ENCODE measurements at regions not wholly inside any gene's neighbourhood (a gene's known extent, or its start where the extent isn't known, plus 50 kb on each side); places are given as distances from the start of the nearest gene placed in this dataset.

DNA sequence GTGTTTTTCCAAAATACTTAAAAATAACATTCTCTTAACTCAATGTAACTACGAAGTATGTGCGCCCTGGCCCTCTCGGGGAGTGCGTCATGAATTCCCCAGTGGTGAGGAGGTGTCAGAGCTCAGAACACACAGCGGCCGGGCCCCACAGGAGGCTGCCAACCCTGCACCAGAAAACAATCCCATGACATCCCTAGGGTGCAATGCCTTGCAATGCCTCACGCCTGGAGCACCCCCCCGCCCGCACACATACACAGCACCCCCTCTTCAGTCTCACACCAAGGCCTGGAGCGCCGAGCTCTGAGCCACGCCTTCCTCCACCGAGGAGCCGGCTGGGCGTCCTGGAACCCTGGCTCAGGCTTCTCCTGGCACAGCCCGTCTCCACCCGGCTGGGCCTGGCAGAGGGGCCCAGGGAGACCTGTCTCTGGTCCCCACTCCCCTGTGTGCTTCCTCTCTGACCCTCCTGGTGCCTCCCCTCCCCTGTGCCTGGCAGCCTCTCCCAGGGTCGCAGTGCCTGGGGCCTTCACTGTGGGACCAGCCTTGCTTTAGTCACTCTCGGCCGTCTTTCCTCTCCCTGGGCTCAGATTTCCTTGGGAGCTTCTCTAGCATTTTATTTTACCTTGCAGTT lies 108.2 kb upstream of the ADRA2C start:
- TF ChIP-seq EZH2 (IDR thresholded peaks at IDR 0.05; ENCODE audit: insufficient read depth, poor library complexity, severe bottlenecking) (no peak), EZH2phosphoT487 (IDR thresholded peaks at IDR 0.05; ENCODE audit: insufficient read depth, low read depth) (no peak)
- in situ Hi-C loops (cut with MboI): no loop called here
- Histone ChIP-seq H3K36me3 (ENCODE audit: low read depth) (no peaks in the 10 kb centered on the region), H3K79me2 (ENCODE audit: insufficient read depth) (no peaks in the 10 kb centered on the region), H3K9me2 (ENCODE audit: insufficient read depth) (no peaks in the 10 kb centered on the region), H3K4me2 (ENCODE audit: unreplicated experiment) (no peak overlapping the region), H3K9me3 (ENCODE audit: low read depth) (no peaks in the 10 kb centered on the region), H3K4me3 (no peak overlapping the region), H3K27ac (peak overlapping the region; percentile 33), H2AFZ (no peak overlapping the region), H3K9ac (0 out of 2 replicates have a peak overlapping the region, but pooled peaks have one; percentile 13), H3F3A (ENCODE audit: insufficient read depth) (no peaks in the 10 kb centered on the region), H3K27me3 (replicated peaks; ENCODE audit: insufficient read depth) (peaks cover 25% of the 10 kb centered on the region), H3K4me1 (ENCODE audit: insufficient read depth) (no peaks in the 10 kb centered on the region), H4K20me1 (ENCODE audit: insufficient read depth) (no peaks in the 10 kb centered on the region)
- 51 to 57% methylated on average over 17 to 20 of the region's 20 CpGs for WGBS, 2 experiments (ENCODE audit: low coverage in 1 of 2, low lambda C conversion rate in 2 of 2, missing lambda C conversion rate in 2 of 2)
- DNase-seq: peak; percentile 58

GRCh38 chr4:3656416-3657356 lies 109.5 kb upstream of the ADRA2C start:
- peaks cover 33% of the 10 kb centered on the region for H3K27me3 ChIP-seq (replicated peaks; ENCODE audit: insufficient read depth)
- no peaks in the 10 kb centered on the region for H3K4me1 ChIP-seq (ENCODE audit: insufficient read depth)
- no peak overlapping the region for H3K9ac ChIP-seq
- 59 to 65% methylated on average over 22 to 24 of the region's 24 CpGs for WGBS, 2 experiments (ENCODE audit: low coverage in 1 of 2, low lambda C conversion rate in 2 of 2, missing lambda C conversion rate in 2 of 2)
- no peaks in the 10 kb centered on the region for H3K9me3 ChIP-seq (ENCODE audit: low read depth)
- no peak for DNase-seq
- no peaks in the 10 kb centered on the region for H4K20me1 ChIP-seq (ENCODE audit: insufficient read depth)
- H3K36me3 ChIP-seq (ENCODE audit: low read depth): no peaks in the 10 kb centered on the region
- no peak overlapping the region for H3K27ac ChIP-seq
- no peak overlapping the region for H3K4me2 ChIP-seq (ENCODE audit: unreplicated experiment)
- no peaks in the 10 kb centered on the region for H3F3A ChIP-seq (ENCODE audit: insufficient read depth)
- no peak overlapping the region for H3K4me3 ChIP-seq
- H3K9me2 ChIP-seq (ENCODE audit: insufficient read depth): no peaks in the 10 kb centered on the region
- TF ChIP-seq EZH2 (IDR thresholded peaks at IDR 0.05; ENCODE audit: insufficient read depth, poor library complexity, severe bottlenecking) (no peak), EZH2phosphoT487 (IDR thresholded peaks at IDR 0.05; ENCODE audit: insufficient read depth, low read depth) (no peak)
- H3K79me2 ChIP-seq (ENCODE audit: insufficient read depth): no peaks in the 10 kb centered on the region
- in situ Hi-C loops (cut with MboI): no loop called here
- H2AFZ ChIP-seq: no peak overlapping the region

DNA sequence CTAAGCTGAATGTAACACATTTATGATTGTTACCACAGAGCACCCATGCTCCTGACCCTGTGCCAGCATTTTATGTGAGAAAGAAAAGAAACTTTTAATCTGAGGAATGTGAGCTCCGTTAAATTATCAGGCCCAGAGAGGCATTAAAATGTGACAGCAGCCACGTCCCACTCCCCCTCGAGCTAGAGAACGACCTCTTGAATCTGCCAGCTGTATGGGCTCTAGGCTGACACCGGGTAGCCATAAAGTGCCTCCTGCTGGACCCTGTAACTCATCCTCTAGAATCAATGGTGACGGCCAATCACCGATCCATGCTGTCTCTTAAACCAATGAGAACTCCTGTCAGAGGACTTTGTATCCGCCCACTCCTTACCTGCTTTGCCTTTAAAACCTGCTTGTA lies 110.2 kb upstream of the ADRA2C start:
- in situ Hi-C loops (cut with MboI): no loop called here
- WGBS, 2 experiments (ENCODE audit: low coverage in 1 of 2, low lambda C conversion rate in 2 of 2, missing lambda C conversion rate in 2 of 2): 30 to 49% methylated on average over 8 of the region's 8 CpGs
- Histone ChIP-seq H3F3A (ENCODE audit: insufficient read depth) (no peaks in the 10 kb centered on the region), H3K9me3 (ENCODE audit: low read depth) (no peaks in the 10 kb centered on the region), H3K4me3 (no peak overlapping the region), H4K20me1 (ENCODE audit: insufficient read depth) (no peaks in the 10 kb centered on the region), H3K27ac (no peak overlapping the region), H3K27me3 (replicated peaks; ENCODE audit: insufficient read depth) (peaks cover 38% of the 10 kb centered on the region), H3K9ac (no peak overlapping the region), H3K36me3 (ENCODE audit: low read depth) (no peaks in the 10 kb centered on the region), H3K9me2 (ENCODE audit: insufficient read depth) (no peaks in the 10 kb centered on the region), H3K4me1 (ENCODE audit: insufficient read depth) (no peaks in the 10 kb centered on the region), H3K79me2 (ENCODE audit: insufficient read depth) (no peaks in the 10 kb centered on the region), H3K4me2 (ENCODE audit: unreplicated experiment) (no peak overlapping the region), H2AFZ (no peak overlapping the region)
- TF ChIP-seq EZH2phosphoT487 (IDR thresholded peaks at IDR 0.05; ENCODE audit: insufficient read depth, low read depth) (no peak), EZH2 (IDR thresholded peaks at IDR 0.05; ENCODE audit: insufficient read depth, poor library complexity, severe bottlenecking) (no peak)
- no peak for DNase-seq

DNA sequence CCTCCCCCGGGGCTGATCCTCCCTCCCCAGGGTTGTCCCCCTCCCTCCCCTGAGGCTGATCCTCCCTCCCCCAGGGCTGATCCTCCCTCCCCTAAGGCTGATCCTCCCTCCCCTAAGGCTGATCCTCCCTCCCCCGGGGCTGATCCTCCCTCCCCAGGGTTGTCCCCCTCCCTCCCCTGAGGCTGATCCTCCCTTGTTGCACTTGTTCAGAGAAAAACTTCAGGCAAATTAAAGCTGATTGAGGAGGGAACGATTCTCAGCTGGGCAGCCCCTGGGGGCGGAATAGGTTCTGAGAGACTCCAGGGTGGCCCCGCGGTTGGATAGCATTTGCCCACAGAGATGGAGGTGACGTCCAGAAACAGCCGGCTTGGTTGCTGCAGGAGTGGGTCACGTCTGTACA lies 110.7 kb upstream of the ADRA2C start:
- Histone ChIP-seq H3K9me2 (ENCODE audit: insufficient read depth) (no peaks in the 10 kb centered on the region), H3K79me2 (ENCODE audit: insufficient read depth) (no peaks in the 10 kb centered on the region), H3K4me1 (ENCODE audit: insufficient read depth) (no peaks in the 10 kb centered on the region), H3K27me3 (replicated peaks; ENCODE audit: insufficient read depth) (peaks cover 43% of the 10 kb centered on the region), H3F3A (ENCODE audit: insufficient read depth) (no peaks in the 10 kb centered on the region), H3K27ac (no peak overlapping the region), H3K9me3 (ENCODE audit: low read depth) (no peaks in the 10 kb centered on the region), H3K36me3 (ENCODE audit: low read depth) (no peaks in the 10 kb centered on the region), H2AFZ (no peak overlapping the region), H3K4me3 (no peak overlapping the region), H4K20me1 (ENCODE audit: insufficient read depth) (no peaks in the 10 kb centered on the region), H3K9ac (no peak overlapping the region), H3K4me2 (ENCODE audit: unreplicated experiment) (no peak overlapping the region)
- DNase-seq: no peak
- TF ChIP-seq EZH2phosphoT487 (IDR thresholded peaks at IDR 0.05; ENCODE audit: insufficient read depth, low read depth): no peak
- TF ChIP-seq EZH2 (IDR thresholded peaks at IDR 0.05; ENCODE audit: insufficient read depth, poor library complexity, severe bottlenecking): no peak
- WGBS, 2 experiments (ENCODE audit: low coverage in 1 of 2, low lambda C conversion rate in 2 of 2, missing lambda C conversion rate in 2 of 2): 22 to 37% methylated on average over 7 to 9 of the region's 9 CpGs
- in situ Hi-C loops (cut with MboI): no loop called here

All from GM23248 (cell line).